GM23338 (cell line): ENCODE measurements at regions not wholly inside any gene's neighbourhood (a gene's known extent, or its start where the extent isn't known, plus 50 kb on each side); places are given as distances from the start of the nearest gene placed in this dataset.

Experiments
- ATAC-seq: fragments of 200-7000 bp; cut with Tn5 transposase; 3 replicates; pipeline ENCODE4 v1.9.1; 2020
- DNase-seq: peaks from one replicate; pipeline ENCODE4 v3.0.0-alpha.2; 2015; ENCODE audit warnings: low spot score
- H2AFZ ChIP-seq: fragments of 200-600 bp; sonication (generic); 2 replicates; pipeline ENCODE4 v1.8.0; 2016; ENCODE audit warnings: antibody characterized with exemption, mild to moderate bottlenecking, moderate library complexity
- H3F3A ChIP-seq: fragments of 200-600 bp; sonication (generic); replicated peaks from 2 replicates; pipeline ENCODE4 v1.8.0; 2017; ENCODE audit warnings: antibody characterized with exemption, mixed run types, low read depth
- H3K27ac ChIP-seq: fragments of 200-600 bp; sonication (generic); 2 replicates; pipeline ENCODE4 v1.6.1; 2016; ENCODE audit warnings: low read depth
- H3K27me3 ChIP-seq: fragments of 200-600 bp; sonication (generic); 2 replicates; pipeline ENCODE4 v1.8.0; 2016; ENCODE audit warnings: mild to moderate bottlenecking, mixed run types, moderate library complexity; ENCODE audit not compliant: insufficient read depth
- H3K36me3 ChIP-seq: fragments of 200-600 bp; sonication (generic); 2 replicates; pipeline ENCODE4 v1.8.0; 2016; ENCODE audit warnings: mild to moderate bottlenecking; ENCODE audit not compliant: insufficient read depth
- H3K4me1 ChIP-seq: fragments of 200-600 bp; sonication (generic); 2 replicates; pipeline ENCODE4 v1.8.0; 2016; ENCODE audit warnings: mild to moderate bottlenecking, moderate library complexity; ENCODE audit not compliant: insufficient read depth
- H3K4me2 ChIP-seq: fragments of 200-600 bp; sonication (generic); 2 replicates; pipeline ENCODE4 v1.7.1; 2017; ENCODE audit warnings: mixed run types
- H3K4me3 ChIP-seq: fragments of 200-600 bp; sonication (generic); 2 replicates; pipeline ENCODE4 v1.6.1; 2016; ENCODE audit warnings: mixed run types
- H3K79me2 ChIP-seq: fragments of 200-600 bp; sonication (generic); replicated peaks from 2 replicates; pipeline ENCODE4 v1.8.0; 2017; ENCODE audit warnings: mild to moderate bottlenecking; ENCODE audit not compliant: insufficient read depth
- H3K9me2 ChIP-seq: fragments of 200-600 bp; sonication (generic); 2 replicates; pipeline ENCODE4 v1.8.0; 2017; ENCODE audit not compliant: insufficient read depth
- H4K20me1 ChIP-seq: fragments of 200-600 bp; sonication (generic); replicated peaks from 2 replicates; pipeline ENCODE4 v1.8.0; 2017; ENCODE audit warnings: mild to moderate bottlenecking; ENCODE audit not compliant: insufficient read depth
- H3K27ac Mint-ChIP-seq: 2 replicates; pipeline ENCODE4 v1.8.0; 2020; ENCODE audit warnings: inconsistent platforms, mild to moderate bottlenecking, moderate library complexity, mixed read lengths
- H3K27me3 Mint-ChIP-seq: 3 replicates; pipeline ENCODE4 v1.8.0; 2022; ENCODE audit warnings: low read depth, mild to moderate bottlenecking, moderate library complexity, mixed read lengths, inconsistent platforms; ENCODE audit not compliant: insufficient read depth, poor library complexity
- H3K36me3 Mint-ChIP-seq: 3 replicates; pipeline ENCODE4 v1.8.0; 2021; ENCODE audit warnings: low read depth, mild to moderate bottlenecking, inconsistent platforms, moderate library complexity, mixed read lengths
- H3K4me1 Mint-ChIP-seq: 3 replicates; pipeline ENCODE4 v1.8.0; 2020; ENCODE audit warnings: mild to moderate bottlenecking, inconsistent platforms, mixed read lengths
- H3K4me3 Mint-ChIP-seq: 3 replicates; pipeline ENCODE4 v1.8.0; 2021; ENCODE audit warnings: moderate library complexity, mild to moderate bottlenecking, inconsistent platforms, mixed read lengths
- H3K9me3 Mint-ChIP-seq: 3 replicates; pipeline ENCODE4 v1.8.0; 2020; ENCODE audit warnings: moderate library complexity, mild to moderate bottlenecking, inconsistent platforms, mixed read lengths
- CREB1 ChIP-seq: fragments of 250-450 bp; sonication (Bioruptor Pico); IDR thresholded peaks from 2 replicates; pipeline ENCODE4 v1.5.0; 2020; ENCODE audit warnings: low read depth, mild to moderate bottlenecking, moderate library complexity
- CTCF ChIP-seq, 2 experiments: fragments of 200-600 bp in 1 of 2; sonication (generic) in 1 of 2; conservative IDR thresholded peaks; 2 replicates each; pipeline versions ENCODE4 v1.5.1 to v1.6.1; 2016 to 2017; ENCODE audit warnings: antibody characterized with exemption in 2 of 2, low read depth in 2 of 2, mild to moderate bottlenecking in 2 of 2, moderate library complexity in 1 of 2
- EZH2 ChIP-seq: fragments of 200-600 bp; sonication (generic); IDR thresholded peaks from one replicate; pipeline ENCODE4 v1.8.0; 2017; ENCODE audit warnings: antibody characterized with exemption, mild to moderate bottlenecking, low read depth; ENCODE audit not compliant: unreplicated experiment
- EZH2phosphoT487 ChIP-seq: fragments of 200-600 bp; sonication (generic); IDR thresholded peaks from one replicate; pipeline ENCODE4 v1.8.1; 2018; ENCODE audit warnings: antibody characterized with exemption; ENCODE audit not compliant: unreplicated experiment
- NANOG ChIP-seq: IDR thresholded peaks from 2 replicates; pipeline ENCODE4 v1.6.1; 2016; ENCODE audit warnings: antibody characterized with exemption, borderline replicate concordance
- POLR2AphosphoS5 ChIP-seq: IDR thresholded peaks from 2 replicates; pipeline ENCODE4 v1.6.1; 2016; ENCODE audit warnings: antibody characterized with exemption, low read depth
- STAT1 ChIP-seq: IDR thresholded peaks from one replicate; pipeline ENCODE4 v1.6.1; 2016; ENCODE audit warnings: antibody characterized with exemption; ENCODE audit not compliant: unreplicated experiment
- ZNF114 ChIP-seq: fragments of 250-450 bp; sonication (Bioruptor Pico); IDR thresholded peaks from 2 replicates; pipeline ENCODE4 v1.5.0; 2020; ENCODE audit warnings: mild to moderate bottlenecking, moderate library complexity
- ZNF331 ChIP-seq: fragments of 250-450 bp; sonication (Bioruptor Pico); IDR thresholded peaks from 2 replicates; pipeline ENCODE4 v1.5.0; 2020; ENCODE audit warnings: low read depth, mild to moderate bottlenecking, moderate library complexity
- TF ChIP-seq, protein P1 (sequence below): fragments of 250-450 bp; sonication (Bioruptor Pico); IDR thresholded peaks from 2 replicates; pipeline ENCODE4 v1.5.0; 2020; ENCODE audit warnings: mild to moderate bottlenecking, moderate library complexity
- TF ChIP-seq, protein P2 (sequence below): IDR thresholded peaks from one replicate; pipeline ENCODE4 v1.6.1; 2018; ENCODE audit warnings: antibody characterized with exemption; ENCODE audit not compliant: unreplicated experiment

DNA sequence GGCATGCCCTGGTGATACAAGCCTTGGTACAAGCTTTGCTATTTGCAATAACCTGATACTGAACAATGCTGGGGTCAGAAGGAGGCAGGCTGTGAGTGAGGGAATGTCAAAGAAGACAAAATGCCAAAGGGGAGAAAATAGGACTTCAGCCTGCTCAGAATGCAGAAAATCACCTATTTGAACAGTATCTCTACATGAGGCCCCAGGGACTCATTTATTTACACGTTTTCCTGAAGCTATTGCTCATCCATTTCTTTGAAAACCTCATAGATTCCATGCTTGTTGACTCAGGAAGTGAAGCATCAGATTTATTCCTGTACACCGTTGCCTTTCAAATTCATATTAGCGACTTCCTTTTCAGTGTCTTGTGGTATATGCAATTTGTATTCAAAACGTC is 69.4 kb upstream of the CBLN2 start (continued):
- TF ChIP-seq, protein P1, sequence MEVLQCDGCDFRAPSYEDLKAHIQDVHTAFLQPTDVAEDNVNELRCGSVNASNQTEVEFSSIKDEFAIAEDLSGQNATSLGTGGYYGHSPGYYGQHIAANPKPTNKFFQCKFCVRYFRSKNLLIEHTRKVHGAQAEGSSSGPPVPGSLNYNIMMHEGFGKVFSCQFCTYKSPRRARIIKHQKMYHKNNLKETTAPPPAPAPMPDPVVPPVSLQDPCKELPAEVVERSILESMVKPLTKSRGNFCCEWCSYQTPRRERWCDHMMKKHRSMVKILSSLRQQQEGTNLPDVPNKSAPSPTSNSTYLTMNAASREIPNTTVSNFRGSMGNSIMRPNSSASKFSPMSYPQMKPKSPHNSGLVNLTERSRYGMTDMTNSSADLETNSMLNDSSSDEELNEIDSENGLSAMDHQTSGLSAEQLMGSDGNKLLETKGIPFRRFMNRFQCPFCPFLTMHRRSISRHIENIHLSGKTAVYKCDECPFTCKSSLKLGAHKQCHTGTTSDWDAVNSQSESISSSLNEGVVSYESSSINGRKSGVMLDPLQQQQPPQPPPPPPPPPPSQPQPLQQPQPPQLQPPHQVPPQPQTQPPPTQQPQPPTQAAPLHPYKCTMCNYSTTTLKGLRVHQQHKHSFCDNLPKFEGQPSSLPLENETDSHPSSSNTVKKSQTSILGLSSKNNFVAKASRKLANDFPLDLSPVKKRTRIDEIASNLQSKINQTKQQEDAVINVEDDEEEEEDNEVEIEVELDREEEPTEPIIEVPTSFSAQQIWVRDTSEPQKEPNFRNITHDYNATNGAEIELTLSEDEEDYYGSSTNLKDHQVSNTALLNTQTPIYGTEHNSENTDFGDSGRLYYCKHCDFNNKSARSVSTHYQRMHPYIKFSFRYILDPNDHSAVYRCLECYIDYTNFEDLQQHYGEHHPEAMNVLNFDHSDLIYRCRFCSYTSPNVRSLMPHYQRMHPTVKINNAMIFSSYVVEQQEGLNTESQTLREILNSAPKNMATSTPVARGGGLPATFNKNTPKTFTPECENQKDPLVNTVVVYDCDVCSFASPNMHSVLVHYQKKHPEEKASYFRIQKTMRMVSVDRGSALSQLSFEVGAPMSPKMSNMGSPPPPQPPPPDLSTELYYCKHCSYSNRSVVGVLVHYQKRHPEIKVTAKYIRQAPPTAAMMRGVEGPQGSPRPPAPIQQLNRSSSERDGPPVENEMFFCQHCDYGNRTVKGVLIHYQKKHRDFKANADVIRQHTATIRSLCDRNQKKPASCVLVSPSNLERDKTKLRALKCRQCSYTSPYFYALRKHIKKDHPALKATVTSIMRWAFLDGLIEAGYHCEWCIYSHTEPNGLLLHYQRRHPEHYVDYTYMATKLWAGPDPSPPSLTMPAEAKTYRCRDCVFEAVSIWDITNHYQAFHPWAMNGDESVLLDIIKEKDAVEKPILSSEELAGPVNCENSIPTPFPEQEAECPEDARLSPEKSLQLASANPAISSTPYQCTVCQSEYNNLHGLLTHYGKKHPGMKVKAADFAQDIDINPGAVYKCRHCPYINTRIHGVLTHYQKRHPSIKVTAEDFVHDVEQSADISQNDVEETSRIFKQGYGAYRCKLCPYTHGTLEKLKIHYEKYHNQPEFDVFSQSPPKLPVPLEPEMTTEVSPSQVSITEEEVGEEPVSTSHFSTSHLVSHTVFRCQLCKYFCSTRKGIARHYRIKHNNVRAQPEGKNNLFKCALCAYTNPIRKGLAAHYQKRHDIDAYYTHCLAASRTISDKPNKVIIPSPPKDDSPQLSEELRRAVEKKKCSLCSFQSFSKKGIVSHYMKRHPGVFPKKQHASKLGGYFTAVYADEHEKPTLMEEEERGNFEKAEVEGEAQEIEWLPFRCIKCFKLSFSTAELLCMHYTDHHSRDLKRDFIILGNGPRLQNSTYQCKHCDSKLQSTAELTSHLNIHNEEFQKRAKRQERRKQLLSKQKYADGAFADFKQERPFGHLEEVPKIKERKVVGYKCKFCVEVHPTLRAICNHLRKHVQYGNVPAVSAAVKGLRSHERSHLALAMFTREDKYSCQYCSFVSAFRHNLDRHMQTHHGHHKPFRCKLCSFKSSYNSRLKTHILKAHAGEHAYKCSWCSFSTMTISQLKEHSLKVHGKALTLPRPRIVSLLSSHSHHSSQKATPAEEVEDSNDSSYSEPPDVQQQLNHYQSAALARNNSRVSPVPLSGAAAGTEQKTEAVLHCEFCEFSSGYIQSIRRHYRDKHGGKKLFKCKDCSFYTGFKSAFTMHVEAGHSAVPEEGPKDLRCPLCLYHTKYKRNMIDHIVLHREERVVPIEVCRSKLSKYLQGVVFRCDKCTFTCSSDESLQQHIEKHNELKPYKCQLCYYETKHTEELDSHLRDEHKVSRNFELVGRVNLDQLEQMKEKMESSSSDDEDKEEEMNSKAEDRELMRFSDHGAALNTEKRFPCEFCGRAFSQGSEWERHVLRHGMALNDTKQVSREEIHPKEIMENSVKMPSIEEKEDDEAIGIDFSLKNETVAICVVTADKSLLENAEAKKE (CRISPR knock-in tag), result no peak
- no peak for TF ChIP-seq EZH2
- TF ChIP-seq ZNF114 (CRISPR knock-in tag), result no peak
- no peak for TF ChIP-seq CREB1 (CRISPR knock-in tag)
- no peak for TF ChIP-seq EZH2phosphoT487
- no peak for TF ChIP-seq STAT1
- TF ChIP-seq NANOG, result no peak

GRCh38 chr18:72612894-72613533 is 68.9 kb upstream of the CBLN2 start:
- Mint-ChIP-seq H3K9me3 (peaks cover 81% of the 10 kb centered on the region), H3K4me3 (no peak overlapping the region), H3K27ac (no peak overlapping the region), H3K36me3 (peaks cover 12% of the 10 kb centered on the region), H3K27me3 (peaks cover 1% of the 10 kb centered on the region), H3K4me1 (no peaks in the 10 kb centered on the region)
- H3K9me2 ChIP-seq, result no peaks in the 10 kb centered on the region
- DNase-seq (no peak), ATAC-seq (no peak)
- no peak overlapping the region for H3K4me3 ChIP-seq
- no peaks in the 10 kb centered on the region for H3K79me2 ChIP-seq
- H3F3A ChIP-seq, result no peaks in the 10 kb centered on the region
- H3K36me3 ChIP-seq, result no peaks in the 10 kb centered on the region
- H3K4me1 ChIP-seq, result no peaks in the 10 kb centered on the region
- no peak overlapping the region for H3K27ac ChIP-seq
- no peaks in the 10 kb centered on the region for H3K27me3 ChIP-seq
- H3K4me2 ChIP-seq, result no peak overlapping the region
- no peak overlapping the region for H2AFZ ChIP-seq
- H4K20me1 ChIP-seq, result no peaks in the 10 kb centered on the region
- TF ChIP-seq EZH2phosphoT487 (no peak), ZNF114 (CRISPR knock-in tag) (no peak), EZH2 (no peak), NANOG (no peak), POLR2AphosphoS5 (no peak), ZNF331 (CRISPR knock-in tag) (no peak), CTCF (conservative IDR thresholded peaks at IDR 0.05; ENCODE audit: low read depth in 2 of 2) (no peak), STAT1 (no peak)
- TF ChIP-seq, protein P2, sequence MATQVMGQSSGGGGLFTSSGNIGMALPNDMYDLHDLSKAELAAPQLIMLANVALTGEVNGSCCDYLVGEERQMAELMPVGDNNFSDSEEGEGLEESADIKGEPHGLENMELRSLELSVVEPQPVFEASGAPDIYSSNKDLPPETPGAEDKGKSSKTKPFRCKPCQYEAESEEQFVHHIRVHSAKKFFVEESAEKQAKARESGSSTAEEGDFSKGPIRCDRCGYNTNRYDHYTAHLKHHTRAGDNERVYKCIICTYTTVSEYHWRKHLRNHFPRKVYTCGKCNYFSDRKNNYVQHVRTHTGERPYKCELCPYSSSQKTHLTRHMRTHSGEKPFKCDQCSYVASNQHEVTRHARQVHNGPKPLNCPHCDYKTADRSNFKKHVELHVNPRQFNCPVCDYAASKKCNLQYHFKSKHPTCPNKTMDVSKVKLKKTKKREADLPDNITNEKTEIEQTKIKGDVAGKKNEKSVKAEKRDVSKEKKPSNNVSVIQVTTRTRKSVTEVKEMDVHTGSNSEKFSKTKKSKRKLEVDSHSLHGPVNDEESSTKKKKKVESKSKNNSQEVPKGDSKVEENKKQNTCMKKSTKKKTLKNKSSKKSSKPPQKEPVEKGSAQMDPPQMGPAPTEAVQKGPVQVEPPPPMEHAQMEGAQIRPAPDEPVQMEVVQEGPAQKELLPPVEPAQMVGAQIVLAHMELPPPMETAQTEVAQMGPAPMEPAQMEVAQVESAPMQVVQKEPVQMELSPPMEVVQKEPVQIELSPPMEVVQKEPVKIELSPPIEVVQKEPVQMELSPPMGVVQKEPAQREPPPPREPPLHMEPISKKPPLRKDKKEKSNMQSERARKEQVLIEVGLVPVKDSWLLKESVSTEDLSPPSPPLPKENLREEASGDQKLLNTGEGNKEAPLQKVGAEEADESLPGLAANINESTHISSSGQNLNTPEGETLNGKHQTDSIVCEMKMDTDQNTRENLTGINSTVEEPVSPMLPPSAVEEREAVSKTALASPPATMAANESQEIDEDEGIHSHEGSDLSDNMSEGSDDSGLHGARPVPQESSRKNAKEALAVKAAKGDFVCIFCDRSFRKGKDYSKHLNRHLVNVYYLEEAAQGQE, result no peak
